Globus pallidus (tissue), 1 donor: ENCODE measurements at regions not wholly inside any gene's neighbourhood (a gene's known extent, or its start where the extent isn't known, plus 50 kb on each side); places are given as distances from the start of the nearest gene placed in this dataset.

Source experiments
- DNase-seq: peaks from one replicate; pipeline ENCODE4 v3.0.0-alpha.2; 2015; ENCODE audit warnings: low spot score

GRCh38 chr4:157509341-157509740 lies 288.8 kb downstream of the GRIA2 start:
- DNase-seq = peak; percentile 20

DNA sequence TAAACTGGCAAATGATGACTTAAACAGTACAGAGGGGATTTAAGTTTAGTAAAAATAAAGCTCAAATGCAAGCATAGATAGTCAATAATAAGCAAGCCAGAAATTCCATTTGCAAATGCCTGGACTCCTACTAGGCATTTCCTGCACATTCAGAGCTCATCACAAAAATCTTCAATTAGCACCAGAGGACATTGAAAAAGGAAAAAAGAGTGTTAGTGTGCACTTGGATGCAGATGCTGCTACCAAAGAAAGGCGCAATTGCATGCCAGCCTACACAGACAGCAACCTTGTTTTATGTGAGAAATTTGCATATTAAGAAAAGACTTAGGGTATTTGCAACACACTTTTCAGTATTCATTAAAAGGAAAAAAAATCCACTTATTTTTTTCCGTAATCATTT lies 282.1 kb downstream of the GRIA2 start:
- peak; percentile 15 for DNase-seq

- DNase-seq = no peak
Measured at GRCh38 chr4:157459785-157460184, 239.3 kb downstream of the GRIA2 start.

GRCh38 chr4:157447195-157447594 lies 226.7 kb downstream of the GRIA2 start:
- DNase-seq = no peak

GRCh38 chr4:157444014-157444413 lies 223.5 kb downstream of the GRIA2 start:
- DNase-seq = no peak

GRCh38 chr4:157443537-157443936 lies 223.0 kb downstream of the GRIA2 start:
- no peak for DNase-seq

DNA sequence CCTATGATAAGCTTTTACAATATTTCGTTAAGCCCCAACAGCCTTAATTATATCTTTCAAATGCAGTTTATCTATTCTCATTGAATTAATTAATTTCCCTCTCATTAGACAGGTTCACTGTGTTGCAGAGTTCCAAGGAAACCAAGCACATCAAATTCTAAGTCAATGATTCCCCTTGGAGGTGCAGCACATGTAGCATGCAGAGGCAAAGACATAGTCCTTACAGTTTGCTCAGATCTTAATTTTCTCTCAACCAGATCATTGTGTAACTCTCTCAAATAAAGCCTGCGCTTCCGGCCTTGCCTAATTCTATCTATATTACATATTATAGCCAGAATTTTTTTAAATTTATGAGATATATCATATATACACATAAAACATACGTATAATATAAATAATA lies 205.4 kb downstream of the GRIA2 start:
- no peak for DNase-seq

GRCh38 chr4:157423526-157424020 lies 203.0 kb downstream of the GRIA2 start:
- no peak for DNase-seq

GRCh38 chr4:157421365-157421764 lies 200.8 kb downstream of the GRIA2 start:
- no peak for DNase-seq
